ENCODE measurements at regions not wholly inside any gene's neighbourhood (a gene's known extent, or its start where the extent isn't known, plus 50 kb on each side); places are given as distances from the start of the nearest gene placed in this dataset.

- TF ChIP-seq CTCF (IDR thresholded peaks at IDR 0.05; ENCODE audit: insufficient read depth, low read length, poor library complexity, severe bottlenecking) (no peak), EZH2phosphoT487 (conservative IDR thresholded peaks at IDR 0.05; ENCODE audit: low read length) (no peak)
Observed at GRCh38 chr13:65744836-65745235, 1485.3 kb downstream of the PCDH9 start.

Measured in SU-DHL-6 (cell line).